SK-N-SH (cell line): ENCODE measurements at regions not wholly inside any gene's neighbourhood (a gene's known extent, or its start where the extent isn't known, plus 50 kb on each side); places are given as distances from the start of the nearest gene placed in this dataset.

Experiments
- ELF1 ChIP-seq: IDR thresholded peaks from 2 replicates; pipeline ENCODE4 v1.4.0; 2012
- EP300 ChIP-seq, 2 experiments: IDR thresholded peaks; 2 replicates each; pipeline versions ENCODE4 v1.4.0 to v1.6.1; 2012; ENCODE audit warnings: borderline replicate concordance in 1 of 2, low read depth in 1 of 2, low read length in 1 of 2
- EZH2phosphoT487 ChIP-seq: fragments of 200-600 bp; sonication (generic); IDR thresholded peaks from 2 replicates; pipeline ENCODE4 v1.6.1; 2017; ENCODE audit warnings: low read depth, mixed run types, mild to moderate bottlenecking, antibody characterized with exemption, moderate library complexity, borderline replicate concordance
- FOXM1 ChIP-seq: IDR thresholded peaks from 2 replicates; pipeline ENCODE4 v1.4.0; 2012; ENCODE audit warnings: low read depth, mild to moderate bottlenecking
- JUND ChIP-seq: IDR thresholded peaks from 2 replicates; pipeline ENCODE4 v1.4.0; 2012
- MXI1 ChIP-seq: IDR thresholded peaks from 2 replicates; pipeline ENCODE4 v1.6.1; 2012; ENCODE audit warnings: mild to moderate bottlenecking, low read depth, low read length, improper control_type of control experiment
- NFIC ChIP-seq: IDR thresholded peaks from 2 replicates; pipeline ENCODE4 v1.4.0; 2012; ENCODE audit warnings: borderline replicate concordance
- NRF1 ChIP-seq: IDR thresholded peaks from 2 replicates; pipeline ENCODE4 v1.6.1; 2012; ENCODE audit warnings: low read depth, mild to moderate bottlenecking, low read length
- POLR2AphosphoS5 ChIP-seq: IDR thresholded peaks from 2 replicates; pipeline ENCODE4 v1.6.1; 2012; ENCODE audit warnings: low read depth, low read length
- YY1 ChIP-seq: IDR thresholded peaks from 2 replicates; pipeline ENCODE4 v1.4.0; 2012; ENCODE audit warnings: low read depth, mild to moderate bottlenecking
- TF ChIP-seq, protein P1 (sequence below): IDR thresholded peaks from 2 replicates; pipeline ENCODE4 v1.6.1; 2012; ENCODE audit warnings: mild to moderate bottlenecking, low read depth, low read length, moderate library complexity
- TF ChIP-seq, protein P2 (sequence below): fragments of 200-600 bp; sonication (generic); IDR thresholded peaks from 2 replicates; pipeline ENCODE4 v1.6.1; 2017; ENCODE audit warnings: antibody characterized with exemption, mild to moderate bottlenecking, moderate library complexity
- TF ChIP-seq, protein P3 (sequence below): IDR thresholded peaks from 2 replicates; pipeline ENCODE4 v1.4.0; 2012; ENCODE audit warnings: low read depth, borderline replicate concordance
- TF ChIP-seq, protein P4 (sequence below): IDR thresholded peaks from 2 replicates; pipeline ENCODE4 v1.4.0; 2012; ENCODE audit warnings: low read depth

DNA sequence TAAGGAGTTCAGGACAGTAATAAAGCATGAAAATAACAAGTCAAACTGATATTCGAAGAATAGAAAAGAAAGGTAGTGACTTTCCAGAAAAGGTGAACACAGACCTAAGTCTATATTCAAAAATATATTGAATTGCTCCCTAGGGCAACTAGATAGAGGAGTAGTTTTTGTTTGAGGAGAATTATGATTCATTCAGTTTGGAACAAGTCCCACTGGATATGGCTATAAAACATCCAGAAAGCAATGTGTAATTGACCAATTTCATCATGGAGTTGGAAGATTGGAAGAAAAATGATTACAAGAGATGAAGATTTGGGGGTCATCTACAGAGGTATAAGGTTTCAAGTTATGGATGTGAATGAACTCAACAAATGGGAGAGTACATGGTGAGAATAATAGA, 117.5 kb upstream of the ZNF462 start:
- TF ChIP-seq EP300 (IDR thresholded peaks at IDR 0.05; ENCODE audit: borderline replicate concordance in 1 of 2, low read depth in 1 of 2, low read length in 1 of 2) (no peak), POLR2AphosphoS5 (no peak), MXI1 (no peak), ELF1 (no peak), FOXM1 (no peak), EZH2phosphoT487 (no peak), NFIC (no peak), YY1 (no peak), NRF1 (no peak), JUND (no peak)
- TF ChIP-seq, protein P1, sequence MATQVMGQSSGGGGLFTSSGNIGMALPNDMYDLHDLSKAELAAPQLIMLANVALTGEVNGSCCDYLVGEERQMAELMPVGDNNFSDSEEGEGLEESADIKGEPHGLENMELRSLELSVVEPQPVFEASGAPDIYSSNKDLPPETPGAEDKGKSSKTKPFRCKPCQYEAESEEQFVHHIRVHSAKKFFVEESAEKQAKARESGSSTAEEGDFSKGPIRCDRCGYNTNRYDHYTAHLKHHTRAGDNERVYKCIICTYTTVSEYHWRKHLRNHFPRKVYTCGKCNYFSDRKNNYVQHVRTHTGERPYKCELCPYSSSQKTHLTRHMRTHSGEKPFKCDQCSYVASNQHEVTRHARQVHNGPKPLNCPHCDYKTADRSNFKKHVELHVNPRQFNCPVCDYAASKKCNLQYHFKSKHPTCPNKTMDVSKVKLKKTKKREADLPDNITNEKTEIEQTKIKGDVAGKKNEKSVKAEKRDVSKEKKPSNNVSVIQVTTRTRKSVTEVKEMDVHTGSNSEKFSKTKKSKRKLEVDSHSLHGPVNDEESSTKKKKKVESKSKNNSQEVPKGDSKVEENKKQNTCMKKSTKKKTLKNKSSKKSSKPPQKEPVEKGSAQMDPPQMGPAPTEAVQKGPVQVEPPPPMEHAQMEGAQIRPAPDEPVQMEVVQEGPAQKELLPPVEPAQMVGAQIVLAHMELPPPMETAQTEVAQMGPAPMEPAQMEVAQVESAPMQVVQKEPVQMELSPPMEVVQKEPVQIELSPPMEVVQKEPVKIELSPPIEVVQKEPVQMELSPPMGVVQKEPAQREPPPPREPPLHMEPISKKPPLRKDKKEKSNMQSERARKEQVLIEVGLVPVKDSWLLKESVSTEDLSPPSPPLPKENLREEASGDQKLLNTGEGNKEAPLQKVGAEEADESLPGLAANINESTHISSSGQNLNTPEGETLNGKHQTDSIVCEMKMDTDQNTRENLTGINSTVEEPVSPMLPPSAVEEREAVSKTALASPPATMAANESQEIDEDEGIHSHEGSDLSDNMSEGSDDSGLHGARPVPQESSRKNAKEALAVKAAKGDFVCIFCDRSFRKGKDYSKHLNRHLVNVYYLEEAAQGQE: no peak
- TF ChIP-seq, protein P2, sequence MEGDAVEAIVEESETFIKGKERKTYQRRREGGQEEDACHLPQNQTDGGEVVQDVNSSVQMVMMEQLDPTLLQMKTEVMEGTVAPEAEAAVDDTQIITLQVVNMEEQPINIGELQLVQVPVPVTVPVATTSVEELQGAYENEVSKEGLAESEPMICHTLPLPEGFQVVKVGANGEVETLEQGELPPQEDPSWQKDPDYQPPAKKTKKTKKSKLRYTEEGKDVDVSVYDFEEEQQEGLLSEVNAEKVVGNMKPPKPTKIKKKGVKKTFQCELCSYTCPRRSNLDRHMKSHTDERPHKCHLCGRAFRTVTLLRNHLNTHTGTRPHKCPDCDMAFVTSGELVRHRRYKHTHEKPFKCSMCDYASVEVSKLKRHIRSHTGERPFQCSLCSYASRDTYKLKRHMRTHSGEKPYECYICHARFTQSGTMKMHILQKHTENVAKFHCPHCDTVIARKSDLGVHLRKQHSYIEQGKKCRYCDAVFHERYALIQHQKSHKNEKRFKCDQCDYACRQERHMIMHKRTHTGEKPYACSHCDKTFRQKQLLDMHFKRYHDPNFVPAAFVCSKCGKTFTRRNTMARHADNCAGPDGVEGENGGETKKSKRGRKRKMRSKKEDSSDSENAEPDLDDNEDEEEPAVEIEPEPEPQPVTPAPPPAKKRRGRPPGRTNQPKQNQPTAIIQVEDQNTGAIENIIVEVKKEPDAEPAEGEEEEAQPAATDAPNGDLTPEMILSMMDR: no peak
- TF ChIP-seq, protein P3, sequence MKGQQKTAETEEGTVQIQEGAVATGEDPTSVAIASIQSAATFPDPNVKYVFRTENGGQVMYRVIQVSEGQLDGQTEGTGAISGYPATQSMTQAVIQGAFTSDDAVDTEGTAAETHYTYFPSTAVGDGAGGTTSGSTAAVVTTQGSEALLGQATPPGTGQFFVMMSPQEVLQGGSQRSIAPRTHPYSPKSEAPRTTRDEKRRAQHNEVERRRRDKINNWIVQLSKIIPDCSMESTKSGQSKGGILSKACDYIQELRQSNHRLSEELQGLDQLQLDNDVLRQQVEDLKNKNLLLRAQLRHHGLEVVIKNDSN: no peak
- TF ChIP-seq, protein P4, sequence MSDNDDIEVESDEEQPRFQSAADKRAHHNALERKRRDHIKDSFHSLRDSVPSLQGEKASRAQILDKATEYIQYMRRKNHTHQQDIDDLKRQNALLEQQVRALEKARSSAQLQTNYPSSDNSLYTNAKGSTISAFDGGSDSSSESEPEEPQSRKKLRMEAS: no peak
